HCT116 (cell line): ENCODE measurements at regions not wholly inside any gene's neighbourhood (a gene's known extent, or its start where the extent isn't known, plus 50 kb on each side); places are given as distances from the start of the nearest gene placed in this dataset.

Experiments
- ATAC-seq: fragments of 200-7000 bp; cut with Tn5 transposase; 2 replicates; pipeline ENCODE4 v1.9.1; 2020; ENCODE audit warnings: mild to moderate bottlenecking, moderate library complexity
- BruUV-seq: library from RNA; stranded (reverse); fragments of 400-500 nt; replicated peaks from 2 replicates; lab custom pipeline; 2021; lab: Mats Ljungman, UMichigan
- CTCF ChIA-PET: fragments of 300-600 bp; sonication (Branson Sonifier 250); formaldehyde crosslinking; loops from one replicate; lab custom pipeline; 2021; ENCODE audit warnings: antibody characterized with exemption; lab: Charles Lee
- POLR2A ChIA-PET: fragments of 300-600, 350-600 bp; sonication (Branson Sonifier 250); formaldehyde crosslinking; loops from one replicate; lab custom pipeline; 2021; ENCODE audit warnings: antibody characterized with exemption; lab: Charles Lee
- RAD21 ChIA-PET, 2 experiments: fragments of 300-600 bp; sonication (Branson Sonifier 250); formaldehyde crosslinking; loops; one replicate each; lab custom pipeline; 2023; ENCODE audit warnings: low total read pairs in 2 of 2; ENCODE audit not compliant: uncharacterized antibody in 2 of 2, unreplicated experiment in 2 of 2, low non-redundant PET in 1 of 2; lab: Charles Lee
- DNase-seq: peaks from one replicate; pipeline ENCODE4 v3.0.0-alpha.2; 2010; ENCODE audit warnings: low read depth, low spot score
- H2AFZ ChIP-seq: fragments of 200-600 bp; shearing (Covaris generic), sonication (generic); 2 replicates; pipeline ENCODE4 v1.6.1; 2017; ENCODE audit warnings: low read depth, mixed run types, mixed read lengths, antibody characterized with exemption, low read length; ENCODE audit not compliant: poor library complexity, severe bottlenecking
- H3K27ac ChIP-seq: 2 replicates; pipeline ENCODE4 v1.5.1; 2012; ENCODE audit warnings: low read depth, low read length
- H3K27me3 ChIP-seq: fragments of 200-600 bp; sonication (generic); 2 replicates; pipeline ENCODE4 v1.6.1; 2016; ENCODE audit warnings: mixed run types, low read length, mixed read lengths; ENCODE audit not compliant: insufficient read depth
- H3K36me3 ChIP-seq, 2 experiments: fragments of 200-500 bp in 1 of 2; fragments of 200-600 bp in 1 of 2; sonication (Bioruptor generic) in 1 of 2; sonication (generic) in 1 of 2; 2 replicates each; pipeline versions ENCODE4 v1.5.1 to v1.6.1; 2014 to 2016; ENCODE audit warnings: low read length in 2 of 2, inconsistent platforms in 1 of 2, mixed read lengths in 1 of 2, mixed run types in 1 of 2; ENCODE audit not compliant: insufficient read depth in 2 of 2, control insufficient read depth in 1 of 2
- H3K4me1 ChIP-seq, 2 experiments: fragments of 200-600 bp in 1 of 2; sonication (generic) in 1 of 2; 2 replicates each; pipeline versions ENCODE4 v1.5.1 to v1.6.1; 2012 to 2017; ENCODE audit warnings: low read length in 2 of 2, inconsistent platforms in 1 of 2, mild to moderate bottlenecking in 1 of 2, mixed read lengths in 1 of 2, mixed run types in 1 of 2, moderate library complexity in 1 of 2; ENCODE audit not compliant: insufficient read depth in 2 of 2, control insufficient read depth in 1 of 2
- H3K4me2 ChIP-seq: fragments of 200-600 bp; sonication (generic); 2 replicates; pipeline ENCODE4 v1.6.1; 2017; ENCODE audit warnings: mixed run types, low read length, mixed read lengths
- H3K4me3 ChIP-seq, 2 experiments: fragments of 200-600 bp in 1 of 2; sonication (generic) in 1 of 2; replicated peaks in 1 of 2; 2 replicates each; pipeline ENCODE4 v1.5.1; 2011 to 2016; ENCODE audit warnings: low read length in 2 of 2, control low read depth in 1 of 2, low read depth in 1 of 2, mild to moderate bottlenecking in 1 of 2, mixed read lengths in 1 of 2, mixed run types in 1 of 2
- H3K79me2 ChIP-seq: fragments of 200-600 bp; sonication (generic); 2 replicates; pipeline ENCODE4 v1.6.1; 2017; ENCODE audit warnings: mild to moderate bottlenecking, mixed run types, low read length, moderate library complexity, mixed read lengths; ENCODE audit not compliant: insufficient read depth
- H3K9ac ChIP-seq: fragments of 200-600 bp; sonication (generic); 2 replicates; pipeline ENCODE4 v1.6.1; 2016; ENCODE audit warnings: low read length, mixed read lengths
- H3K9me2 ChIP-seq: fragments of 200-600 bp; sonication (generic), shearing (Covaris generic); 2 replicates; pipeline ENCODE4 v1.6.1; 2017; ENCODE audit warnings: mixed run types, mild to moderate bottlenecking, moderate library complexity; ENCODE audit not compliant: insufficient read depth
- H3K9me3 ChIP-seq, 2 experiments: fragments of 200-500 bp in 1 of 2; fragments of 200-600 bp in 1 of 2; sonication (Bioruptor generic) in 1 of 2; sonication (generic) in 1 of 2; 2 replicates each; pipeline ENCODE4 v1.6.1; 2014 to 2017; ENCODE audit warnings: low read length in 2 of 2, mixed read lengths in 2 of 2, inconsistent platforms in 1 of 2, low read depth in 1 of 2, mild to moderate bottlenecking in 1 of 2, mixed run types in 1 of 2, moderate library complexity in 1 of 2; ENCODE audit not compliant: control insufficient read depth in 1 of 2, insufficient read depth in 1 of 2
- H4K20me1 ChIP-seq: fragments of 200-600 bp; sonication (generic), shearing (Covaris generic); 2 replicates; pipeline ENCODE4 v1.6.1; 2017; ENCODE audit warnings: mixed run types, mild to moderate bottlenecking, moderate library complexity; ENCODE audit not compliant: insufficient read depth
- CBX3 ChIP-seq: IDR thresholded peaks from 2 replicates; pipeline ENCODE4 v1.6.1; 2012; ENCODE audit warnings: low read depth
- EGR1 ChIP-seq: IDR thresholded peaks from 2 replicates; pipeline ENCODE4 v1.6.1; 2012; ENCODE audit warnings: low read depth
- ELF1 ChIP-seq: IDR thresholded peaks from 2 replicates; pipeline ENCODE4 v1.6.1; 2012; ENCODE audit warnings: low read depth, borderline replicate concordance
- EZH2 ChIP-seq: fragments of 200-600 bp; sonication (generic); IDR thresholded peaks from 2 replicates; pipeline ENCODE4 v1.6.1; 2017; ENCODE audit warnings: antibody characterized with exemption, mixed run types
- MAX ChIP-seq: IDR thresholded peaks from 2 replicates; pipeline ENCODE4 v1.6.1; 2012
- POLR2A ChIP-seq: IDR thresholded peaks from 2 replicates; pipeline ENCODE4 v1.7.0; 2011; ENCODE audit warnings: borderline replicate concordance; ENCODE audit not compliant: insufficient read depth, insufficient read length; ENCODE audit errors: extremely low read depth
- POLR2AphosphoS5 ChIP-seq: IDR thresholded peaks from 2 replicates; pipeline ENCODE4 v1.6.1; 2011; ENCODE audit warnings: mild to moderate bottlenecking, low read depth, low read length, moderate library complexity
- SP1 ChIP-seq: IDR thresholded peaks from 2 replicates; pipeline ENCODE4 v1.6.1; 2012; ENCODE audit warnings: low read depth
- SRF ChIP-seq: IDR thresholded peaks from 2 replicates; pipeline ENCODE4 v1.6.1; 2012; ENCODE audit warnings: low read depth
- YY1 ChIP-seq: IDR thresholded peaks from 2 replicates; pipeline ENCODE4 v1.6.1; 2011; ENCODE audit warnings: low read length, low read depth, moderate library complexity, mild to moderate bottlenecking; ENCODE audit not compliant: insufficient replicate concordance; ENCODE audit errors: extremely low read depth
- ZFX ChIP-seq: fragments of 450-650 bp; IDR thresholded peaks from 2 replicates; pipeline ENCODE4 v1.6.1; 2017
- intact Hi-C: fragments of 100-400 bp; cut with micrococcal nuclease; formaldehyde crosslinking; loops from 2 replicates; pipeline ENCODE4 v1.10.0; 2022

DNA sequence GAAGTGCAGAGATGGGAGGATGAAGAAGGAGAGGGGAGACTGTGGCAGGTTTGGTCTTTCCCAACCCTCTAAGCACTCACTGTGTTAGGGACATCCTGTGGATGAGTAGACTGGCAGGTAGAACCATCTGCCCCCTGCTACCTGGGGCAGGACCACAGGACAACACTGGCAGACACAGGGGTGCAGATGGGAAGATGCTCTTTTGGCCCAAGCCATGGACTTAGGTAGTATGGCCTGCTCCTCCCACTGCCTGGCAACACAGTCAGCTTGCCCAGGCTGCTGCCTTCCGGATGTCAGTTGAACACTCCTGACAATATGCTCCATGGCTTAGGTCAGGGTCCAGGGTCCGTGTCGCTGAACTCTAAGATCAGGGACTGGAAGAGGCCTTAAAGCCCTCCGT, 140.7 kb upstream of the NAV2 start:
- ATAC-seq (no peak), DNase-seq (no peak)
- Histone ChIP-seq H3K4me3 (no peak overlapping the region), H3K4me1 (no peaks in the 10 kb centered on the region), H3K9ac (no peak overlapping the region), H3K79me2 (no peaks in the 10 kb centered on the region), H3K9me3 (no peaks in the 10 kb centered on the region), H2AFZ (no peak overlapping the region), H3K4me2 (no peak overlapping the region), H3K27ac (no peak overlapping the region), H3K36me3 (no peaks in the 10 kb centered on the region), H3K27me3 (no peaks in the 10 kb centered on the region), H3K9me2 (no peaks in the 10 kb centered on the region), H4K20me1 (no peaks in the 10 kb centered on the region)
- TF ChIP-seq ELF1 = no peak
- ChIA-PET POLR2A (no interaction called here), RAD21 (no interaction called here), CTCF (no interaction called here)
- intact Hi-C loops = no loop called here
- BruUV-seq = no TSS peak

GRCh38 chr11:19570889-19571288, 141.7 kb upstream of the NAV2 start:
- BruUV-seq = no TSS peak
- H3K9me3 ChIP-seq = no peaks in the 10 kb centered on the region
- DNase-seq = no peak
- H3K4me3 ChIP-seq = no peak overlapping the region
- no peak overlapping the region for H3K4me2 ChIP-seq
- H3K27ac ChIP-seq = no peak overlapping the region
- intact Hi-C loops = no loop called here
- H4K20me1 ChIP-seq = no peaks in the 10 kb centered on the region
- CTCF ChIA-PET = no interaction called here
- TF ChIP-seq YY1 = no peak
- TF ChIP-seq ZFX = no peak
- no peak for TF ChIP-seq EZH2
- TF ChIP-seq POLR2A = no peak
- no peak for TF ChIP-seq MAX
- TF ChIP-seq EGR1 = no peak
- TF ChIP-seq POLR2AphosphoS5 = no peak
- TF ChIP-seq CBX3 = no peak
- TF ChIP-seq SP1 = no peak
- no peak for TF ChIP-seq ELF1
- TF ChIP-seq SRF = no peak
- TF ChIP-seq, all 23 proteins: peak for 0
- no peaks in the 10 kb centered on the region for H3K9me2 ChIP-seq
- no peaks in the 10 kb centered on the region for H3K27me3 ChIP-seq
- POLR2A ChIA-PET = no interaction called here
- H3K4me1 ChIP-seq = no peaks in the 10 kb centered on the region
- no peak overlapping the region for H3K9ac ChIP-seq
- H2AFZ ChIP-seq = no peak overlapping the region
- H3K79me2 ChIP-seq = no peaks in the 10 kb centered on the region
- RAD21 ChIA-PET = no interaction called here
- H3K36me3 ChIP-seq = no peaks in the 10 kb centered on the region
- ATAC-seq = no peak
